HEK293T (cell line): ENCODE measurements at regions not wholly inside any gene's neighbourhood (a gene's known extent, or its start where the extent isn't known, plus 50 kb on each side); places are given as distances from the start of the nearest gene placed in this dataset.

Source experiments
- ARNT ChIP-seq: fragments of 450-650 bp; IDR thresholded peaks from 2 replicates; pipeline ENCODE4 v1.6.1; 2017; ENCODE audit warnings: mild to moderate bottlenecking
- BHLHE40 ChIP-seq: fragments of 450-650 bp; IDR thresholded peaks from 2 replicates; pipeline ENCODE4 v1.6.1; 2016; ENCODE audit warnings: mild to moderate bottlenecking, moderate library complexity, borderline replicate concordance
- ELF4 ChIP-seq: fragments of 450-650 bp; IDR thresholded peaks from 2 replicates; pipeline ENCODE4 v1.6.1; 2017; ENCODE audit warnings: antibody characterized with exemption
- FOXA1 ChIP-seq: fragments of 450-650 bp; IDR thresholded peaks from 2 replicates; pipeline ENCODE4 v1.6.1; 2016; ENCODE audit warnings: mild to moderate bottlenecking
- FOXK2 ChIP-seq: fragments of 450-650 bp; IDR thresholded peaks from 2 replicates; pipeline ENCODE4 v1.6.1; 2016; ENCODE audit warnings: mild to moderate bottlenecking
- FOXM1 ChIP-seq: fragments of 450-650 bp; IDR thresholded peaks from 2 replicates; pipeline ENCODE4 v1.6.1; 2017; ENCODE audit warnings: mild to moderate bottlenecking, borderline replicate concordance
- HDGF ChIP-seq: fragments of 450-650 bp; IDR thresholded peaks from 2 replicates; pipeline ENCODE4 v1.6.1; 2017; ENCODE audit warnings: antibody characterized with exemption, borderline replicate concordance
- LEF1 ChIP-seq: fragments of 450-650 bp; IDR thresholded peaks from 2 replicates; pipeline ENCODE4 v1.6.1; 2017; ENCODE audit warnings: mild to moderate bottlenecking, borderline replicate concordance
- NFRKB ChIP-seq: fragments of 450-650 bp; IDR thresholded peaks from 2 replicates; pipeline ENCODE4 v1.6.1; 2016; ENCODE audit warnings: mild to moderate bottlenecking, moderate library complexity
- SP1 ChIP-seq: fragments of 450-650 bp; IDR thresholded peaks from 2 replicates; pipeline ENCODE4 v1.6.1; 2017
- SUZ12 ChIP-seq: fragments of 450-650 bp; IDR thresholded peaks from 2 replicates; pipeline ENCODE4 v1.6.1; 2016; ENCODE audit warnings: mild to moderate bottlenecking
- TARDBP ChIP-seq: fragments of 450-650 bp; IDR thresholded peaks from 2 replicates; pipeline ENCODE4 v1.6.1; 2016
- ZNF384 ChIP-seq: fragments of 450-650 bp; IDR thresholded peaks from 2 replicates; pipeline ENCODE4 v1.6.1; 2016

DNA sequence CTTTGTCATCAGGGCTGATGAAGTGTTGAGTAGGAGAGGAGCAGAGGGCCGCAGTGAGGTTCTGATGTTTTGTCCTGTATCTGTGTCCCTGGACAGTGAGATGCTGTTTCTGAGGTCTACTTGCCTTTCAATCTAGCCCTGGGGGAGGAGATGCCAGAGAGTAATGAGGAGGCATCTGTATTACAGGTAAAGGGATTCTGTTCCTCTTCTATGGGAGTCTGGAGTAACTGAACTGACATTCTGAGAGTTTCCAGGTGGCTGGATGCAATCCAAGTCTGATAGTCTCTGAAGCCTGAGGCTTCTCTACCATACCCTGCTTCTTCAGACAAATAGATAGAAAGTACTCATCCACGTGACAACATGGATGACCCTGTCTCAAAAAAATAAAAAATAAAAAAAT is 60.9 kb downstream of the IL12A start:
- TF ChIP-seq FOXK2 (no peak), FOXA1 (no peak), TARDBP (no peak), ZNF384 (no peak), ELF4 (no peak), SUZ12 (no peak), BHLHE40 (no peak), HDGF (no peak), SP1 (no peak), NFRKB (no peak), ARNT (no peak), FOXM1 (no peak), LEF1 (no peak)
